ENCODE measurements at regions not wholly inside any gene's neighbourhood (a gene's known extent, or its start where the extent isn't known, plus 50 kb on each side); places are given as distances from the start of the nearest gene placed in this dataset.

- no peak for TF ChIP-seq CTCF (IDR thresholded peaks at IDR 0.05)
- no peak for TF ChIP-seq POLR2AphosphoS5 (IDR thresholded peaks at IDR 0.05)
- no peak for TF ChIP-seq POLR2A (IDR thresholded peaks at IDR 0.05)
- no peak for TF ChIP-seq EP300 (IDR thresholded peaks at IDR 0.05)
Measured at GRCh38 chr10:42111661-42112330, 526.6 kb downstream of the ZNF33B start.
